ENCODE measurements at regions not wholly inside any gene's neighbourhood (a gene's known extent, or its start where the extent isn't known, plus 50 kb on each side); places are given as distances from the start of the nearest gene placed in this dataset.

DNA sequence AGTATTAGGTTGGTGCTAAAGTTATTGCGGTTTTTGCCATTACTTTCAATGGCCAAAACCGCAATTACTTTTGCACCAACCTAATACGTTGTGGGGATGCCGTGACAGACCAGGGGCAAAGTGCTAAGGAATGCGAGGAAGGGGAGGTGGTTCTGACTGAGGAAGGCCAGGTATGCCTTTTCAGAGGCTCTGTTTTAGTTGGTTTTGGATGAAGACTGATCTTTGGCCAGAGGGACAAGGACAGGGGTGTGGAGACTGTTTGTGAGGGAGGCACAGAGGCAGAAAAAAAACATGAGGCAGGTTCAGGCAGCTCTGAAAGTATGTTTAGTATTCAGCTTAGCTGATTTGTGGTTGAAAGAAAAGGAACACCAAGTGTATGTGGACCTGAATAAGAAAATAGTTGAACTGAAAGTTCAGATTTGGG is 358.2 kb downstream of the RPS6KC1 start:
- TF ChIP-seq EGR1 (IDR thresholded peaks at IDR 0.05): no peak
- TF ChIP-seq TAF1 (IDR thresholded peaks at IDR 0.05; ENCODE audit: low read depth): no peak
- TF ChIP-seq, protein P1, sequence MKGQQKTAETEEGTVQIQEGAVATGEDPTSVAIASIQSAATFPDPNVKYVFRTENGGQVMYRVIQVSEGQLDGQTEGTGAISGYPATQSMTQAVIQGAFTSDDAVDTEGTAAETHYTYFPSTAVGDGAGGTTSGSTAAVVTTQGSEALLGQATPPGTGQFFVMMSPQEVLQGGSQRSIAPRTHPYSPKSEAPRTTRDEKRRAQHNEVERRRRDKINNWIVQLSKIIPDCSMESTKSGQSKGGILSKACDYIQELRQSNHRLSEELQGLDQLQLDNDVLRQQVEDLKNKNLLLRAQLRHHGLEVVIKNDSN (IDR thresholded peaks at IDR 0.05): no peak
- TF ChIP-seq, protein P2, sequence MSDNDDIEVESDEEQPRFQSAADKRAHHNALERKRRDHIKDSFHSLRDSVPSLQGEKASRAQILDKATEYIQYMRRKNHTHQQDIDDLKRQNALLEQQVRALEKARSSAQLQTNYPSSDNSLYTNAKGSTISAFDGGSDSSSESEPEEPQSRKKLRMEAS (IDR thresholded peaks at IDR 0.05): no peak
- no peak for TF ChIP-seq RAD21 (IDR thresholded peaks at IDR 0.05; ENCODE audit: low read depth)
- no peak for TF ChIP-seq NFIC (IDR thresholded peaks at IDR 0.05)
- no peak for TF ChIP-seq YY1 (IDR thresholded peaks at IDR 0.05; ENCODE audit: low read depth)
- TF ChIP-seq, protein P3, sequence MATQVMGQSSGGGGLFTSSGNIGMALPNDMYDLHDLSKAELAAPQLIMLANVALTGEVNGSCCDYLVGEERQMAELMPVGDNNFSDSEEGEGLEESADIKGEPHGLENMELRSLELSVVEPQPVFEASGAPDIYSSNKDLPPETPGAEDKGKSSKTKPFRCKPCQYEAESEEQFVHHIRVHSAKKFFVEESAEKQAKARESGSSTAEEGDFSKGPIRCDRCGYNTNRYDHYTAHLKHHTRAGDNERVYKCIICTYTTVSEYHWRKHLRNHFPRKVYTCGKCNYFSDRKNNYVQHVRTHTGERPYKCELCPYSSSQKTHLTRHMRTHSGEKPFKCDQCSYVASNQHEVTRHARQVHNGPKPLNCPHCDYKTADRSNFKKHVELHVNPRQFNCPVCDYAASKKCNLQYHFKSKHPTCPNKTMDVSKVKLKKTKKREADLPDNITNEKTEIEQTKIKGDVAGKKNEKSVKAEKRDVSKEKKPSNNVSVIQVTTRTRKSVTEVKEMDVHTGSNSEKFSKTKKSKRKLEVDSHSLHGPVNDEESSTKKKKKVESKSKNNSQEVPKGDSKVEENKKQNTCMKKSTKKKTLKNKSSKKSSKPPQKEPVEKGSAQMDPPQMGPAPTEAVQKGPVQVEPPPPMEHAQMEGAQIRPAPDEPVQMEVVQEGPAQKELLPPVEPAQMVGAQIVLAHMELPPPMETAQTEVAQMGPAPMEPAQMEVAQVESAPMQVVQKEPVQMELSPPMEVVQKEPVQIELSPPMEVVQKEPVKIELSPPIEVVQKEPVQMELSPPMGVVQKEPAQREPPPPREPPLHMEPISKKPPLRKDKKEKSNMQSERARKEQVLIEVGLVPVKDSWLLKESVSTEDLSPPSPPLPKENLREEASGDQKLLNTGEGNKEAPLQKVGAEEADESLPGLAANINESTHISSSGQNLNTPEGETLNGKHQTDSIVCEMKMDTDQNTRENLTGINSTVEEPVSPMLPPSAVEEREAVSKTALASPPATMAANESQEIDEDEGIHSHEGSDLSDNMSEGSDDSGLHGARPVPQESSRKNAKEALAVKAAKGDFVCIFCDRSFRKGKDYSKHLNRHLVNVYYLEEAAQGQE (IDR thresholded peaks at IDR 0.05; ENCODE audit: low read depth): no peak
- TF ChIP-seq TEAD4 (IDR thresholded peaks at IDR 0.05): no peak
- TF ChIP-seq ZBTB7A (IDR thresholded peaks at IDR 0.05; ENCODE audit: low read depth): no peak
- no peak for TF ChIP-seq FOXM1 (IDR thresholded peaks at IDR 0.05; ENCODE audit: borderline replicate concordance, low read depth)
- TF ChIP-seq EP300 (IDR thresholded peaks at IDR 0.05; ENCODE audit: borderline replicate concordance): no peak
- no peak for TF ChIP-seq CREB1 (IDR thresholded peaks at IDR 0.05; ENCODE audit: low read depth)
- no peak for TF ChIP-seq TCF12 (IDR thresholded peaks at IDR 0.05; ENCODE audit: low read depth)

DNA sequence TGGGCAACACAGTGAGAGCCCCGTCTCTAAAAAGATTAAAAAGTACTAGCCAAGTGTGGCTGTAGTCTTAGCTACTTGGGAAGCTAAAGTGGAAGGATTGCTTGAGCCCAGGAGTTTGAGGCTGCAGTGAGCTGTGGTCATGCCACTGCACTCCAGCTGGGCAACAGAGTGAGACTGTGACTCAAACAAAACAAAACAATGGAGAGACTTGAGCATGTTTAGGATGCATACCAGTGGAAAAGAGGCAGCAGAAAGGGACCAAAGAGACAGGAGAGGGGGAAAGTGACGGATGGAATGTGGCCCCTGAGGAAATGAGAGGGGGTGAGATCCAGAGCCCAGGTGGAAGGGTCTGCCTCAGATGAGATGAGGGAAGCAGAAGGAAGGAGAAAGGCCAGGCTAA is 358.9 kb downstream of the RPS6KC1 start:
- TF ChIP-seq YY1 (IDR thresholded peaks at IDR 0.05; ENCODE audit: low read depth): no peak
- TF ChIP-seq, protein P1 (IDR thresholded peaks at IDR 0.05): no peak
- no peak for TF ChIP-seq FOXM1 (IDR thresholded peaks at IDR 0.05; ENCODE audit: borderline replicate concordance, low read depth)
- TF ChIP-seq, protein P3 (IDR thresholded peaks at IDR 0.05; ENCODE audit: low read depth): no peak
- no peak for TF ChIP-seq ZBTB7A (IDR thresholded peaks at IDR 0.05; ENCODE audit: low read depth)
- TF ChIP-seq CREB1 (IDR thresholded peaks at IDR 0.05; ENCODE audit: low read depth): no peak

DNA sequence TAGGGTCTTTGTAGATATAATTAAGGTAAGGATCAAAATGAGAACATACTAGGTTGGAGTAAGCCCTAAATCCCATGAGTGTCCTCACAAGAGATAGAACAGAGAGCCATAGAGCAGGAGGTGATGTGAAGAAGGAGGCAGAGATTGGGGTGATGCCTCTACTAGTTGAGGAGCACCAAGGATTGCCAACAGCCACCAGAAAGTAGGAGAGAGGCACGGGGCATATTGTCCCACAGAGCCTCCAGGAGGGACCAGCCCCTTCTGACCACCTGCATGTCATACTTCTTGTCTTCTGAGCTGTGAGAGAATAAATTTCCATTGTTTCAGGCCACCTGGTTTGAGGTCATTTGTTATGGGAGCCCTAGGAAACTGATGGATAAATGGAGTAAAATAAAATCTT is 363.3 kb downstream of the RPS6KC1 start:
- TF ChIP-seq CREB1 (IDR thresholded peaks at IDR 0.05; ENCODE audit: low read depth): no peak
- TF ChIP-seq RAD21 (IDR thresholded peaks at IDR 0.05; ENCODE audit: low read depth): no peak
- TF ChIP-seq FOXM1 (IDR thresholded peaks at IDR 0.05; ENCODE audit: borderline replicate concordance, low read depth): no peak
- TF ChIP-seq YY1 (IDR thresholded peaks at IDR 0.05; ENCODE audit: low read depth): no peak
- TF ChIP-seq, protein P2 (IDR thresholded peaks at IDR 0.05): no peak
- no peak for TF ChIP-seq TAF1 (IDR thresholded peaks at IDR 0.05; ENCODE audit: low read depth)
- TF ChIP-seq, protein P3 (IDR thresholded peaks at IDR 0.05; ENCODE audit: low read depth): no peak
- TF ChIP-seq EP300 (IDR thresholded peaks at IDR 0.05; ENCODE audit: borderline replicate concordance): no peak

DNA sequence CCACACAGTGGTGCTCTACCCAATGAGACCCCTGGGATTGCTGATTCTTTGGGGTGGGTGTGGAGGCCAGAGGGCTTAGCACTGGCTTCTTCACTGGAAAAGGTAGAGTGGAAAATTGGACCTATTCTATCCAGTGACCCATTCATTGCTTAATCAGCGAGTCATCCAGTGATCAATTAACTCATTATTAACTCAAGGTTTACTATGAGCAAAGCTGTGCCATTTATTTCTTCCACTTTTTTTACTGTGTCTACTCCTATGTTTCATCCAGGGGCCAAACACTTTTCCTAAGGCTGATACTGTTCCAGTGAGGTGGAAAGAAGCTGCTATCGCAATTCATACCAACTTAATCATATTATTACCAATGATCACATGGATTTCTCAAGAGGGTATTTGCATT is 363.9 kb downstream of the RPS6KC1 start:
- TF ChIP-seq TEAD4 (IDR thresholded peaks at IDR 0.05) (no peak), EP300 (IDR thresholded peaks at IDR 0.05; ENCODE audit: borderline replicate concordance) (no peak)
- TF ChIP-seq, protein P3 (IDR thresholded peaks at IDR 0.05; ENCODE audit: low read depth): no peak

Measured in Ishikawa (cell line).